ENCODE measurements at regions not wholly inside any gene's neighbourhood (a gene's known extent, or its start where the extent isn't known, plus 50 kb on each side); places are given as distances from the start of the nearest gene placed in this dataset.

GRCh38 chr1:208787219-208787618 lies 543.0 kb upstream of the PLXNA2 start:
- DNase-seq = no peak
- no peaks in the 10 kb centered on the region for H3K4me1 ChIP-seq (ENCODE audit: insufficient read depth, low read length)
- H3K36me3 ChIP-seq (ENCODE audit: insufficient read depth, low read length) = no peaks in the 10 kb centered on the region
- no peak for TF ChIP-seq CTCF (IDR thresholded peaks at IDR 0.05)
- H3K27me3 ChIP-seq (ENCODE audit: control insufficient read depth in 1 of 2, insufficient read depth in 2 of 2, low read length in 2 of 2) = no peaks in the 10 kb centered on the region
- no peaks in the 10 kb centered on the region for H3K36me3 Mint-ChIP-seq (ENCODE audit: low read depth)
- H3K4me1 Mint-ChIP-seq (ENCODE audit: low read depth) = no peaks in the 10 kb centered on the region
- H3K9me3 Mint-ChIP-seq = no peaks in the 10 kb centered on the region
- no peaks in the 10 kb centered on the region for H3K9me3 ChIP-seq (ENCODE audit: control insufficient read depth in 1 of 2, insufficient read depth in 1 of 2, low read length in 2 of 2)
- ChIA-PET POLR2A (no interaction called here), CTCF (no interaction called here)
- intact Hi-C loops (cut with DNase I, micrococcal nuclease) = no loop called here
- H3K4me3 Mint-ChIP-seq = no peak overlapping the region
- H3K4me3 ChIP-seq (ENCODE audit: low read length) = no peak overlapping the region
- H3K27ac ChIP-seq (ENCODE audit: low read depth in 1 of 2, low read length in 2 of 2) = no peak overlapping the region
- H3K27me3 Mint-ChIP-seq = peaks cover 18% of the 10 kb centered on the region
- H3K27ac Mint-ChIP-seq = no peak overlapping the region
- ATAC-seq (ENCODE audit: poor library complexity) = no peak

- H3K4me1 ChIP-seq (ENCODE audit: insufficient read depth, low read length) = no peaks in the 10 kb centered on the region
- Mint-ChIP-seq H3K36me3 (ENCODE audit: low read depth) (no peaks in the 10 kb centered on the region), H3K4me3 (no peak overlapping the region), H3K27ac (no peak overlapping the region), H3K9me3 (no peaks in the 10 kb centered on the region), H3K4me1 (ENCODE audit: low read depth) (no peaks in the 10 kb centered on the region), H3K27me3 (peaks cover 18% of the 10 kb centered on the region)
- H3K4me3 ChIP-seq (ENCODE audit: low read length) = no peak overlapping the region
- H3K27ac ChIP-seq (ENCODE audit: low read depth in 1 of 2, low read length in 2 of 2) = no peak overlapping the region
- TF ChIP-seq CTCF (IDR thresholded peaks at IDR 0.05) = no peak
- no peaks in the 10 kb centered on the region for H3K27me3 ChIP-seq (ENCODE audit: control insufficient read depth in 1 of 2, insufficient read depth in 2 of 2, low read length in 2 of 2)
- no peak for DNase-seq
- CTCF ChIA-PET = no interaction called here
- intact Hi-C loops (cut with DNase I, micrococcal nuclease) = no loop called here
- POLR2A ChIA-PET = no interaction called here
- H3K9me3 ChIP-seq (ENCODE audit: control insufficient read depth in 1 of 2, insufficient read depth in 1 of 2, low read length in 2 of 2) = no peaks in the 10 kb centered on the region
- no peak for ATAC-seq (ENCODE audit: poor library complexity)
- no peaks in the 10 kb centered on the region for H3K36me3 ChIP-seq (ENCODE audit: insufficient read depth, low read length)
Observed at GRCh38 chr1:208788013-208788540, 543.9 kb upstream of the PLXNA2 start.

GRCh38 chr1:208791456-208791855 lies 547.3 kb upstream of the PLXNA2 start:
- Mint-ChIP-seq H3K9me3 (no peaks in the 10 kb centered on the region), H3K4me3 (no peak overlapping the region), H3K36me3 (ENCODE audit: low read depth) (no peaks in the 10 kb centered on the region), H3K4me1 (ENCODE audit: low read depth) (no peaks in the 10 kb centered on the region), H3K27me3 (peaks cover 15% of the 10 kb centered on the region), H3K27ac (no peak overlapping the region)
- ATAC-seq (ENCODE audit: poor library complexity) (no peak), DNase-seq (no peak)
- Histone ChIP-seq H3K27me3 (ENCODE audit: control insufficient read depth in 1 of 2, insufficient read depth in 2 of 2, low read length in 2 of 2) (no peaks in the 10 kb centered on the region), H3K4me3 (ENCODE audit: low read length) (no peak overlapping the region), H3K36me3 (ENCODE audit: insufficient read depth, low read length) (no peaks in the 10 kb centered on the region), H3K9me3 (ENCODE audit: control insufficient read depth in 1 of 2, insufficient read depth in 1 of 2, low read length in 2 of 2) (no peaks in the 10 kb centered on the region), H3K27ac (ENCODE audit: low read depth in 1 of 2, low read length in 2 of 2) (no peak overlapping the region), H3K4me1 (ENCODE audit: insufficient read depth, low read length) (no peaks in the 10 kb centered on the region)
- intact Hi-C loops (cut with DNase I, micrococcal nuclease) = no loop called here
- POLR2A ChIA-PET = no interaction called here
- no peak for TF ChIP-seq CTCF (IDR thresholded peaks at IDR 0.05)
- CTCF ChIA-PET = no interaction called here
